ENCODE measurements at regions not wholly inside any gene's neighbourhood (a gene's known extent, or its start where the extent isn't known, plus 50 kb on each side); places are given as distances from the start of the nearest gene placed in this dataset.

GRCh38 chr16:73275448-73275847 is 227.5 kb upstream of the ZFHX3 start:
- TF ChIP-seq JUND (IDR thresholded peaks at IDR 0.05) (no peak), SIN3A (IDR thresholded peaks at IDR 0.05; ENCODE audit: low read depth) (no peak), EGR1 (IDR thresholded peaks at IDR 0.05; ENCODE audit: low read depth) (no peak), YY1 (IDR thresholded peaks at IDR 0.05; ENCODE audit: extremely low read depth, insufficient replicate concordance, low read depth, low read length) (no peak), POLR2A (IDR thresholded peaks at IDR 0.05; ENCODE audit: borderline replicate concordance, extremely low read depth, insufficient read depth, insufficient read length) (no peak), ZBTB33 (IDR thresholded peaks at IDR 0.05; ENCODE audit: extremely low read depth, insufficient replicate concordance, low read length) (no peak), ATF3 (IDR thresholded peaks at IDR 0.05) (no peak)
- TF ChIP-seq, protein P1, sequence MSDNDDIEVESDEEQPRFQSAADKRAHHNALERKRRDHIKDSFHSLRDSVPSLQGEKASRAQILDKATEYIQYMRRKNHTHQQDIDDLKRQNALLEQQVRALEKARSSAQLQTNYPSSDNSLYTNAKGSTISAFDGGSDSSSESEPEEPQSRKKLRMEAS (IDR thresholded peaks at IDR 0.05): no peak
- ChIA-PET POLR2A (no interaction called here), RAD21 (ENCODE audit: low non-redundant PET in 1 of 2, low total read pairs in 2 of 2, uncharacterized antibody in 2 of 2, unreplicated experiment in 2 of 2) (no interaction called here), CTCF (no interaction called here)
- H3K9ac ChIP-seq (ENCODE audit: low read length): no peak overlapping the region
- ATAC-seq (no peak), DNase-seq (ENCODE audit: low read depth, low spot score) (no peak)
- no peaks in the 10 kb centered on the region for H4K20me1 ChIP-seq (ENCODE audit: insufficient read depth)
- intact Hi-C loops (cut with micrococcal nuclease): no loop called here
- no peak overlapping the region for H3K4me3 ChIP-seq (replicated peaks in 1 of 2; ENCODE audit: low read depth in 1 of 2, low read length in 2 of 2)
- no peak overlapping the region for H2AFZ ChIP-seq (ENCODE audit: low read depth, low read length, poor library complexity, severe bottlenecking)
- no peaks in the 10 kb centered on the region for H3K9me3 ChIP-seq (ENCODE audit: control insufficient read depth in 1 of 2, insufficient read depth in 1 of 2, low read depth in 1 of 2, low read length in 2 of 2)
- no TSS peak for BruUV-seq (replicated peaks)
- H3K4me2 ChIP-seq (ENCODE audit: low read length): no peak overlapping the region
- H3K36me3 ChIP-seq (ENCODE audit: control insufficient read depth in 1 of 2, insufficient read depth in 2 of 2, low read length in 2 of 2): no peaks in the 10 kb centered on the region
- H3K27me3 ChIP-seq (ENCODE audit: insufficient read depth, low read length): peaks cover 22% of the 10 kb centered on the region
- no peaks in the 10 kb centered on the region for H3K4me1 ChIP-seq (ENCODE audit: control insufficient read depth in 1 of 2, insufficient read depth in 2 of 2, low read length in 2 of 2)
- no peak overlapping the region for H3K27ac ChIP-seq (ENCODE audit: low read depth, low read length)
- H3K9me2 ChIP-seq (ENCODE audit: insufficient read depth): no peaks in the 10 kb centered on the region
- H3K79me2 ChIP-seq (ENCODE audit: insufficient read depth, low read length): no peaks in the 10 kb centered on the region

DNA sequence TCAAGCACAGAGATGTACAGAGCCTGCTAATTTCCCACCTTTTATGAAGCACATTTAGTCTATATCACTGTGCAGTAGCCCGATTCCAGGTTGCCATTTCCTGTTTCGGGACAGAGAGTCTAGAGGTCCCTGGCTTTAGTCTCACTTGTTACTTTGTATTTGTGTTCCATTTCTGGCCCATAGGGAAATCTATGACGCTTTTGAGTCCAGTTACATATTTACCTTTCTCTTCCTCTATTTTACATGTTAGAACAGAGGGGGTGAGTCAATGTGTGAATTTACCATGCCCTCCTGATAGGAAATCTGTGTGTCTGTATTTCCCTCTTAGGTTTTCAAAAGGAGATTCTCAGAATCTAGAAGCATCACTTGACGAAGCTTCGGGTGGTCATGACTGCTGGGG is 227.1 kb upstream of the ZFHX3 start:
- ATAC-seq: no peak

More for the DNA sequence above, 227.1 kb upstream of the ZFHX3 start:
- intact Hi-C loops (cut with micrococcal nuclease): no loop called here
- no peaks in the 10 kb centered on the region for H3K9me3 ChIP-seq (ENCODE audit: control insufficient read depth in 1 of 2, insufficient read depth in 1 of 2, low read depth in 1 of 2, low read length in 2 of 2)
- no peak for DNase-seq (ENCODE audit: low read depth, low spot score)
- H3K9me2 ChIP-seq (ENCODE audit: insufficient read depth): no peaks in the 10 kb centered on the region
- H3K27me3 ChIP-seq (ENCODE audit: insufficient read depth, low read length): peaks cover 22% of the 10 kb centered on the region
- ChIA-PET RAD21 (ENCODE audit: low non-redundant PET in 1 of 2, low total read pairs in 2 of 2, uncharacterized antibody in 2 of 2, unreplicated experiment in 2 of 2) (no interaction called here), POLR2A (no interaction called here), CTCF (no interaction called here)
- no peaks in the 10 kb centered on the region for H3K79me2 ChIP-seq (ENCODE audit: insufficient read depth, low read length)
- H3K4me1 ChIP-seq (ENCODE audit: control insufficient read depth in 1 of 2, insufficient read depth in 2 of 2, low read length in 2 of 2): no peaks in the 10 kb centered on the region
- H3K9ac ChIP-seq (ENCODE audit: low read length): no peak overlapping the region
- BruUV-seq (replicated peaks): no TSS peak
- no peak overlapping the region for H3K4me2 ChIP-seq (ENCODE audit: low read length)
- H4K20me1 ChIP-seq (ENCODE audit: insufficient read depth): no peaks in the 10 kb centered on the region
- no peak for TF ChIP-seq SRF (IDR thresholded peaks at IDR 0.05; ENCODE audit: low read depth)
- TF ChIP-seq EZH2 (IDR thresholded peaks at IDR 0.05): no peak
- TF ChIP-seq ZFX (IDR thresholded peaks at IDR 0.05): no peak
- TF ChIP-seq POLR2A (IDR thresholded peaks at IDR 0.05; ENCODE audit: borderline replicate concordance, extremely low read depth, insufficient read depth, insufficient read length): no peak
- TF ChIP-seq ELF1 (IDR thresholded peaks at IDR 0.05; ENCODE audit: borderline replicate concordance, low read depth): no peak
- TF ChIP-seq EZH2phosphoT487 (IDR thresholded peaks at IDR 0.05; ENCODE audit: borderline replicate concordance): no peak
- H3K4me3 ChIP-seq (replicated peaks in 1 of 2; ENCODE audit: low read depth in 1 of 2, low read length in 2 of 2): no peak overlapping the region
- no peak overlapping the region for H3K27ac ChIP-seq (ENCODE audit: low read depth, low read length)
- no peak overlapping the region for H2AFZ ChIP-seq (ENCODE audit: low read depth, low read length, poor library complexity, severe bottlenecking)
- H3K36me3 ChIP-seq (ENCODE audit: control insufficient read depth in 1 of 2, insufficient read depth in 2 of 2, low read length in 2 of 2): no peaks in the 10 kb centered on the region
